Trophoblast cell (in vitro differentiated cells and primary cell): ENCODE measurements at regions not wholly inside any gene's neighbourhood (a gene's known extent, or its start where the extent isn't known, plus 50 kb on each side); places are given as distances from the start of the nearest gene placed in this dataset.

Experiments
- DNase-seq, 2 donors: peaks; one replicate each; pipeline ENCODE4 v3.0.0-alpha.2; 2016
- H2AFZ ChIP-seq: 2 replicates; pipeline ENCODE4 v1.6.1; 2013; ENCODE audit warnings: low read length, moderate library complexity, mild to moderate bottlenecking; ENCODE audit not compliant: insufficient read depth, poor library complexity
- H2AK5ac ChIP-seq: 2 replicates; pipeline ENCODE4 v1.6.1; 2013; ENCODE audit warnings: mild to moderate bottlenecking, low read length
- H2BK120ac ChIP-seq: 2 replicates; pipeline ENCODE4 v1.6.1; 2013; ENCODE audit warnings: low read length, mild to moderate bottlenecking, moderate library complexity; ENCODE audit not compliant: insufficient read depth, poor library complexity
- H2BK12ac ChIP-seq: 2 replicates; pipeline ENCODE4 v1.6.1; 2013; ENCODE audit warnings: mild to moderate bottlenecking, low read length, moderate library complexity
- H2BK5ac ChIP-seq: 2 replicates; pipeline ENCODE4 v1.6.1; 2013; ENCODE audit warnings: low read length, low read depth, moderate library complexity, mild to moderate bottlenecking; ENCODE audit not compliant: poor library complexity
- H3K14ac ChIP-seq: 2 replicates; pipeline ENCODE4 v1.6.1; 2013; ENCODE audit warnings: mild to moderate bottlenecking, low read length
- H3K18ac ChIP-seq: 2 replicates; pipeline ENCODE4 v1.6.1; 2013; ENCODE audit warnings: mild to moderate bottlenecking, low read length
- H3K23ac ChIP-seq: 2 replicates; pipeline ENCODE4 v1.6.1; 2013; ENCODE audit warnings: low read length
- H3K27ac ChIP-seq: 2 replicates; pipeline ENCODE4 v1.5.1; 2013; ENCODE audit warnings: low read depth, mild to moderate bottlenecking, inconsistent platforms, low read length, moderate library complexity
- H3K27me3 ChIP-seq: 2 replicates; pipeline ENCODE4 v1.6.1; 2013; ENCODE audit warnings: inconsistent platforms, mild to moderate bottlenecking, low read length, moderate library complexity; ENCODE audit not compliant: insufficient read depth
- H3K36me3 ChIP-seq, 2 experiments: 1 replicate in 1 of 2; 2 replicates in 1 of 2; pipeline ENCODE4 v1.6.1; 2013; ENCODE audit warnings: low read length in 2 of 2, mild to moderate bottlenecking in 2 of 2, moderate library complexity in 1 of 2; ENCODE audit not compliant: insufficient read depth in 2 of 2, control insufficient read depth in 1 of 2
- H3K4ac ChIP-seq: 2 replicates; pipeline ENCODE4 v1.6.1; 2013; ENCODE audit warnings: low read depth, mild to moderate bottlenecking, low read length, moderate library complexity
- H3K4me1 ChIP-seq, 2 experiments: 1 replicate in 1 of 2; 2 replicates in 1 of 2; pipeline ENCODE4 v1.6.1; 2013; ENCODE audit warnings: low read length in 2 of 2, mild to moderate bottlenecking in 2 of 2, moderate library complexity in 1 of 2; ENCODE audit not compliant: insufficient read depth in 2 of 2, control insufficient read depth in 1 of 2
- H3K4me2 ChIP-seq: 2 replicates; pipeline ENCODE4 v1.6.1; 2013; ENCODE audit warnings: inconsistent platforms, mild to moderate bottlenecking, low read length, moderate library complexity
- H3K4me3 ChIP-seq: 2 replicates; pipeline ENCODE4 v1.5.1; 2013; ENCODE audit warnings: mild to moderate bottlenecking, low read depth, low read length, inconsistent platforms
- H3K79me1 ChIP-seq: one replicate; pipeline ENCODE4 v1.6.1; 2013; ENCODE audit warnings: low read length
- H3K79me2 ChIP-seq: 2 replicates; pipeline ENCODE4 v1.6.1; 2013; ENCODE audit warnings: low read length, mild to moderate bottlenecking; ENCODE audit not compliant: control insufficient read depth, insufficient read depth, poor library complexity
- H3K9ac ChIP-seq: 2 replicates; pipeline ENCODE4 v1.6.1; 2013; ENCODE audit warnings: mild to moderate bottlenecking, low read length
- H3K9me3 ChIP-seq: 2 replicates; pipeline ENCODE4 v1.6.1; 2013; ENCODE audit warnings: low read depth, mild to moderate bottlenecking, control low read depth, inconsistent platforms, low read length; ENCODE audit not compliant: insufficient read depth
- H4K12ac ChIP-seq: 2 replicates; pipeline ENCODE4 v1.6.1; 2013; ENCODE audit warnings: low read depth, mild to moderate bottlenecking, low read length, moderate library complexity
- H4K8ac ChIP-seq: 2 replicates; pipeline ENCODE4 v1.6.1; 2013; ENCODE audit warnings: low read depth, mild to moderate bottlenecking, low read length, moderate library complexity
- H4K91ac ChIP-seq: one replicate; pipeline ENCODE4 v1.6.1; 2013; ENCODE audit warnings: low read depth, mild to moderate bottlenecking, low read length, moderate library complexity
- WGBS: extraction: QIAGEN DNeasy Blood & Tissue Kit; methylation state at CpG from one replicate; pipeline ENCODE4 v1.1.7; 2013; ENCODE audit warnings: missing lambda C conversion rate; ENCODE audit not compliant: insufficient read length, insufficient coverage; ENCODE audit errors: extremely low coverage; 5-methylcytosine and 5-hydroxymethylcytosine counted together

DNA sequence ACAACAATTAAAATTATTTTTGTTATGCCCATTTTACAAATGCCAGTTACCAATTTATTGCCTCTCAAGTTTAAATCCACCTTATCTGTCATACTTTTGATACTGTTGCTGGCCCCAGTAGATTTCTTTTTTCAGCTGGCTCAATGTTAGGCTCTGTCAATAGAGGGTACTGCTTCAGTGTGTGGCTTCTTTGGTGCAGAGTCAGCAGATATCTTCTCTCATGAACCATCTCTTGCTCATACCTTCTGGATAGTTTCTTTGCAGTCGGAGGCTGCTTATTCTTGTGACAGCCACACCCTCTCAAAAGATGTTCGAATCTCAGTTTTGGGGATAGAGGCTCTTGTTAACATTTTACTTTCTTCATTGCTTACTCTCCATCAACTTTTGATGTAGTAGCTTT, 849.9 kb upstream of the SEMA6A start:
- H3K4me3 ChIP-seq, result no peak overlapping the region
- WGBS, result no CpG with 5 or more reads among the region's 2 CpGs
- H3K9ac ChIP-seq, result no peak overlapping the region
- no peak overlapping the region for H2AFZ ChIP-seq
- H3K14ac ChIP-seq, result no peak overlapping the region
- no peak overlapping the region for H4K91ac ChIP-seq
- H2BK120ac ChIP-seq, result no peak overlapping the region
- no peaks in the 10 kb centered on the region for H3K79me2 ChIP-seq
- no peak overlapping the region for H3K23ac ChIP-seq
- H3K79me1 ChIP-seq, result no peaks in the 10 kb centered on the region
- H3K18ac ChIP-seq, result no peak overlapping the region
- H3K27ac ChIP-seq, result no peak overlapping the region
- H3K9me3 ChIP-seq, result no peaks in the 10 kb centered on the region
- no peaks in the 10 kb centered on the region for H3K4me1 ChIP-seq
- DNase-seq, result no peak
- no peak overlapping the region for H2AK5ac ChIP-seq
- H2BK12ac ChIP-seq, result no peak overlapping the region
- no peak overlapping the region for H4K8ac ChIP-seq
- no peaks in the 10 kb centered on the region for H3K27me3 ChIP-seq
- H3K4ac ChIP-seq, result no peak overlapping the region
- H4K12ac ChIP-seq, result no peak overlapping the region
- H2BK5ac ChIP-seq, result no peak overlapping the region
- no peaks in the 10 kb centered on the region for H3K36me3 ChIP-seq
- H3K4me2 ChIP-seq, result no peak overlapping the region

DNA sequence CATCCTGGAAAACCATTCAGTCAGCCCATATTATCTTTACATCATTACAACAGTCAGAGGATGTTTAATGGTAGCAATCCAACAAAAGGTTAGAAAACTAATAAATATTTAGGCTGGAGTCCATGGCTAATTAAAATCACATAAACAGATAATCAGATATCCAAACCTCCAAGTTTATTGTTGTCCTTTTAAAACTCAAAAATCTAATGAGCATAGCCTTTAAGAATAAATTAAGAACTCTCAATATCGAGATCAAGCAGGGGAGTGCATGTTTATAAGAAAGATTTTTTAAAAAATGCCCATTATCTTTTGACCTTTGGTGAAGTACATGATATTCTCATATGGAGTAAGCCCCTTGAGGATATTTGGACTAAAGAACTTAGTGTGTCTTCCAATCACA, 842.9 kb upstream of the SEMA6A start:
- no peak overlapping the region for H2BK12ac ChIP-seq
- no peaks in the 10 kb centered on the region for H3K36me3 ChIP-seq
- no peak overlapping the region for H3K9ac ChIP-seq
- no peak overlapping the region for H4K91ac ChIP-seq
- H3K4ac ChIP-seq, result no peak overlapping the region
- no peak overlapping the region for H3K18ac ChIP-seq
- no peak overlapping the region for H3K27ac ChIP-seq
- H3K14ac ChIP-seq, result no peak overlapping the region
- H3K4me2 ChIP-seq, result no peak overlapping the region
- no peak overlapping the region for H4K8ac ChIP-seq
- H3K4me1 ChIP-seq, result no peaks in the 10 kb centered on the region
- no peak overlapping the region for H3K23ac ChIP-seq
- H3K27me3 ChIP-seq, result no peaks in the 10 kb centered on the region
- no peak overlapping the region for H2BK120ac ChIP-seq
- no CpG with 5 or more reads among the region's 1 CpG for WGBS
- H2AK5ac ChIP-seq, result no peak overlapping the region
- H3K9me3 ChIP-seq, result no peaks in the 10 kb centered on the region
- H3K4me3 ChIP-seq, result no peak overlapping the region
- H4K12ac ChIP-seq, result no peak overlapping the region
- no peak overlapping the region for H2BK5ac ChIP-seq
- no peak overlapping the region for H2AFZ ChIP-seq
- no peaks in the 10 kb centered on the region for H3K79me2 ChIP-seq
- no peak for DNase-seq
- no peaks in the 10 kb centered on the region for H3K79me1 ChIP-seq

DNA sequence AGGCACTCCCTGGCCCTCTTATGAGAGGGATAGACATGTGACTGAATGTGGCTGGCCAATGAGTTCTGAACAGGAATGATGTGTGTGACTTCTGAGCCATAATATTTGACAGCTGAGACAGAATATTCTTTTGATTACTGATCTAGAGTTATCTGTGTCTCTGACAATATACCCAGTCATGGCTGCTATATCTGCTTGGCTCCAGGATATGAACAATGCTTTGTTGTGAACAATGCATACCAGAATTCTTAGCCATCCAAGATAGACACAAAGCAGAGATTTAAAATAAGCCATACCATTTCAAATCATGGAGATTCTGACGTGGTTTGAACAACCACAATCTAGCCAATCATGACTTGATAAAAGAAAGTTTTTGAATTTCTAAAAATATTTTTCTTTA, 840.3 kb upstream of the SEMA6A start:
- Histone ChIP-seq H2BK12ac (no peak overlapping the region), H3K79me1 (no peaks in the 10 kb centered on the region), H3K18ac (no peak overlapping the region)

DNA sequence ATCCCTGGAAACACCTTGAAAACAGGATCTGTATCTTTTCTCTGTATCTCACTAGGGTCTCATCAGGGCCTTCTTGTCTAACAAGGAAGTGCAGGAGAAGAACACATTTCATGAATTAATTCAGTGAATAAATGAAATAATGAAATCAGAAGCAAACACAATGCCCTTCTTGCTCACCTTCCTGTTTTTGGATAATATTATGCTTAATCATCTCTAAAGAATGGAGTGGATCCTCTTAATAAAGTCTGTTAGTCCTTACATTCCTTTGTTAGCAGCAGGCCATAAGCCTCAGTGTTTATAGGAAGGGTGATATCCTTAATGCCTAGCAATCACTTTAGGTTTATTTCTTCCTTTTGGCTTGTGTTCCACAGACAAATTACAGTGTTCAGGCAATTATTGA, 837.1 kb upstream of the SEMA6A start:
- Histone ChIP-seq H3K4ac (no peak overlapping the region), H4K12ac (no peak overlapping the region), H3K4me3 (no peak overlapping the region), H2AFZ (no peak overlapping the region), H3K23ac (no peak overlapping the region), H2AK5ac (no peak overlapping the region), H3K9ac (no peak overlapping the region), H2BK12ac (no peak overlapping the region), H4K8ac (no peak overlapping the region), H3K27me3 (no peaks in the 10 kb centered on the region), H3K27ac (no peak overlapping the region), H4K91ac (no peak overlapping the region), H3K9me3 (no peaks in the 10 kb centered on the region), H3K14ac (no peak overlapping the region), H2BK5ac (no peak overlapping the region), H3K79me2 (no peaks in the 10 kb centered on the region), H3K79me1 (no peaks in the 10 kb centered on the region), H3K4me2 (no peak overlapping the region), H3K36me3 (no peaks in the 10 kb centered on the region), H3K18ac (no peak overlapping the region), H3K4me1 (no peaks in the 10 kb centered on the region), H2BK120ac (no peak overlapping the region)
- no peak for DNase-seq

More for the DNA sequence above, 840.3 kb upstream of the SEMA6A start:
- Histone ChIP-seq H2AFZ (no peak overlapping the region), H4K91ac (no peak overlapping the region), H2BK120ac (no peak overlapping the region), H3K27ac (no peak overlapping the region), H4K12ac (no peak overlapping the region), H2AK5ac (no peak overlapping the region), H3K27me3 (no peaks in the 10 kb centered on the region), H3K4ac (no peak overlapping the region), H3K9me3 (no peaks in the 10 kb centered on the region), H3K9ac (no peak overlapping the region), H3K23ac (no peak overlapping the region), H2BK5ac (no peak overlapping the region), H3K14ac (no peak overlapping the region), H4K8ac (no peak overlapping the region), H3K4me1 (no peaks in the 10 kb centered on the region), H3K36me3 (no peaks in the 10 kb centered on the region), H3K4me3 (no peak overlapping the region), H3K79me2 (no peaks in the 10 kb centered on the region), H3K4me2 (no peak overlapping the region)
- DNase-seq, result peak in 1 of 2 donors; percentile 3
- WGBS, result no CpG with 5 or more reads among the region's 1 CpG
